Stimulated activated CD4-positive, alpha-beta T cell treated with anti-CD3 and anti-CD28 coated beads, Interleukin-15, amount 100 ng/mL, for 48 hours (primary cell): ENCODE measurements at regions not wholly inside any gene's neighbourhood (a gene's known extent, or its start where the extent isn't known, plus 50 kb on each side); places are given as distances from the start of the nearest gene placed in this dataset.
"Not testable (repeated sequence)": the region's sequence is repeated elsewhere in the genome, so short reads cannot be mapped to it uniquely, and the experiment has no call there.

ENCODE experiments used
- DNase-seq, 2 donors: peaks; one replicate each; pipeline ENCODE4 v3.0.0-alpha.2; 2020; ENCODE audit warnings: low read depth in 2 of 2

GRCh38 chr2:8111193-8111592 is 570.7 kb upstream of the ID2 start:
- no peak for DNase-seq

GRCh38 chr2:8115456-8115855 is 566.4 kb upstream of the ID2 start:
- DNase-seq: no peak

DNA sequence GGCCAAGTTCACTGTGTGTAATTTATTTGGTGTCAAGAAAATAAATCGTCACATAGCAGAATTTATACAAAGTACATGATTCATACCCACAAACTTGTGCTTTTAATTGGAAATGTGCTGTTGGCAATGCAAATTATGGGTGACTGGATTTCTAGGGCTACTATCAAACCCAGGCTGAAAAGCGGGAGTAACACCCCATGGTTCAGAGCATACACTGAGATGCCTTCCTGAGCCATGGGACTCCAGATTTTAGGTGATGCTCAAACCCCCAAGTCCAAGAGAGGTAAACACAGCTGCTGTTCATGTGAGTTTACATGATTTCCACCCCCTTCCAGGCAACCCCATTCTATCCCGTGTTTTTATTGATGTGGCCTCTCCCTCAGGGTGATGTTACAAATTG is 565.9 kb upstream of the ID2 start:
- no peak for DNase-seq

GRCh38 chr2:8116661-8117060 is 565.2 kb upstream of the ID2 start:
- no peak for DNase-seq

DNA sequence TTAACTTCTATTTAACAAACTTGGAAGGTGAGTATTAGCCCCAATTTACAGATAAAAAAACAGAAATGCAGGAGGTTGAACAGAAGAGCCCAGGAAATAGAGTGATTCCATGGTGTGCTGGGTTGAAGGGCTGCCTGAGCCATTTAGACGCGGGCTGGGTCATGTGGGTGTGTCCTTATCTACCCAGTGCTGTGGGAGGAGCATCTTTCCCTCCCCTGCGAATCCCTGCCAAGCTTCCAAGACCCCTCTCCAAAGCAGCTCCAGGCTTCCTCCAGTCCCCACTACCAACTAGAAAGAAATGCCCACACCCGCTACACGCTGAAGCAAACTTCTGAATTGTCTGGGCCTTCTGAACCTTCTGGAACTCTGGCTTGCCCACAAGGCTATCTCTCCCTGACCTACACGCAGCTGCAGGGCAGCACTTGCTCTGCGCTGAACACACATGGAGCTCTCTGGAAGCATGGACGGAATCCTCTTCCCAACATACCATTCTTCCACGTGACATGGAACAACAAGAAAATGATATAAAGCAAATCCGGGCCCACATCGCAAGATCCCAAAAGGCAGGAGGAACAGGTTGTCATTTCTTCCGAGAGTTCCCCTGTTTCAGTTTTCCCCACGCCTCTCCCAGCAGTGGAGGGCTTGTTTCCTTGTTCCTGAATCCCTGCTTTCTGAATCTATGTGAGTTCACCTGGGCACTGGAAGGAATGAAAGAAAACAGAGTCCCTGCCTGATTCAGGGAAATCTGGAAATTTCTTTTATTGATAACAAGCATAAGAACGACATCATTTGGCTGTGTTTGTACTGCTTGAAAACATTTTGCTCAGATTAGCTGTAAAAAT is 562.7 kb upstream of the ID2 start:
- DNase-seq: no peak

DNA sequence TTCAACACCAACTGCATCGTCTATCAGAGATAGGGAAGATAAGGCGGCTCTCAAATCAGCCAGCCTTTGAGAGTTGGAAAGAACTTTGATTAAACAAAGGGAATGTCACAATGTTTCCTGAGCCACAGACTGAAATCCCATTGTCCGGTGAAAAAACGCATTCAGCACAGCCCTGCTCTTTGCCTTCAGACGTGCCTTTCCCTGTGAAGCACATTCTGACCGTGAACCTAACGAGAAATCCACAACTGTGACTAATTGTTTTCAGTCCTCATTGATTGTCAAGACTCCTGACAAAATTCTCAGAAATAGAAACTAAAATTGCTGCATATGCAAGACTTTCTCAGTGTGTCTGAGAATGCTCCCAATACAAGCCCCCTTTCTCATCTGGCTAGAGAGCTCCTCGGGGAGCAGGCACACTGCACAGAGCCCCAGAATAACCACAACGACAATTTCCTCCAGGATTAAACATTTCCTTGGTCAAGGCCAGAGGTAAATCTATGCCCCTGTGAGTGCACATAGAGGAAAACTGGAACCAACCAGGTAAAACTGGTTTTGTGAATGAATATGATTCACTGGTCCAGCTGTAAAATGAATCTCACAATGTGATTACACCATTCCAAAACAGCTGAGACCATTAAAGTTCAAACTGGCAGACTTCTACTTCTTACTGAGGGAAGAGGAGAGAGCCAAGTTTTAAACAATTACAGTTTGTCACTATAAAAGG is 561.9 kb upstream of the ID2 start:
- DNase-seq: no peak

- DNase-seq: no peak
Observed at GRCh38 chr2:8120506-8120860, 561.4 kb upstream of the ID2 start.

DNA sequence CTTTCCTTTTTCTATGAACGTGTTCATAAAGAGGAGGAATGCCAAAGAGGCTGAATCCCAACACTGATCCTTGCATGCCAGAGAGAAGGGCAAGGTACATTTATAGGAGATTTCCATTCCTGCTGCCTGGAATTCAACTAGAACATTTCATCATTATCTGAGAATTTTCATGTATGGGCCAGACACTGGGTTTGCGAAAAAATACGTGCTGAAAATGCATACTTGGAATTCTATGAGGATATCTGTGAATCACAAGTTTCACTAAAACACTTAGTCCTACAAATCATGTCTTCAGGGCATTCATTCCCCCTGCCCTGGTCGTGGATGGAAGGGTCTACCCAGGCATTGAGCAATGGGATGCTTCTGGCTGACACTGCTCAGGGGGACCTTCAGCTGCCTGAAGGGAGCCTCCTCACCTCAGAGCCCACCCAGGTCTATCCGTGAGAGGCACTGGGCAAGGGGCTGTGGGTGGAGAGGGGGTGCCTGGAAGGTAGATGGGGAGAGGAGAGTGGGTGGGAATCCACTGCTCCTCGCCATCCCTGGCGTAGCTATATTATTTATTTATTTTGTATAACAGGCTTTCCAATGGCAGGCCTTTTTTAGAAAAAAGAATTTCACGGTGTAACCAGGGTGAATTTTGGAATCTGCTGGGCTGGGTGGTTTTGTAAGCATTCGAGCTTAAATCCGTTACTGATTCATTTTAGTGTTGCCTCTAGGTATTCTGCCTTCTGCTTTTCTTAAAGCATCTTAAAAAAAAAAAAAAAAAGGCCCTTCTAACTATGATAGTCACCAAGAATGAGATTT is 560.6 kb upstream of the ID2 start:
- DNase-seq: no peak

DNA sequence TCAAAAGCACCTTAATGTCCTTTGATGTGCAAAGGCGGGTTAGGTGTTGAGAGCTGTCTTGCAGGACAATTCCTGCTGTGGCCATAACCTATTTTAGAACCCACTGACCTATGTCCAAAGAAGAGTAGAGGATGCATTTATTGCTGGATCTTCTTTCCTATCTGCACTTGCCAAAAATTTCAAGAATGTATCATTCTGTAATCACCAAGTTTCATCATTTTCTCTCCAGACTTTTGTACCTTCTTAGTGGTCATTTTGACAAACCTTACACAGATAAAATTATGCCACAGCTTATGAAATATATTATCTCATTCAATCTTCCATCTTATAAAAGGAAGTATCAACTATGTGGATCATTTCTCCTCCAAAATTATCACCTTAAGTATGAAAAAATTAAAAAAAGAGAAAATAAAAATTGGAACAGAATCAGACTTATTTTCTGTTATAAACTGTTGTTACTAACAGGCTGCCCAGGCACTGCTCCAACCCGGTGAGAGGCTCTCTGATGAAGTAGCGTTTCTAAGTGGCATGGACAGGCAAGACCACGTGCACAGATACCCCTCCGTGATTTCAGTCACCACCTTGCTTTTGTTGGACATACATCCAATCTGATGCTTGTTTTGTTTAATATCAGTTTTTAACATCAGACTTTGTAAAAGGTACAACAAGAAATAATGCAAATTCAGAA is 559.9 kb upstream of the ID2 start:
- DNase-seq: no peak

DNA sequence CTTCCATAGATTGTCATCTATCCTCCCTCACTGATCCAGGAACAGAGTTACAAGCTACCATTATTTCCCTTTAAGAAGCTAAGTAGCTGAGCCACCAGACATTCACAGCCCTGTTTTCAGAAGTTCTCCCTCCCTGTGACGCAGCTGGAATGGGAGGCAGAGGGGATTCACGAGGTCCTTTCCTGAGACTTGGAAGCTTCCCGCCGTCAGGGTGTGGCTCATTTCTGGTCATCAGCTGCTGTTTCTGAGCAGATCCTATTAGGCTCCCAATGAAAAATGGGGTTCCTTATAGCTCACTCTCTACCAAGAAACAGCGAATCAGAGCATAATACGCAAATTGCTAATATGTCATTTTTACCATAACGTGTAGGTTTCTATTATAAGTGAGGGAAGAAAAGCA is 559.3 kb upstream of the ID2 start:
- DNase-seq: no peak

- no peak for DNase-seq
Observed at GRCh38 chr2:8123464-8123863, 558.4 kb upstream of the ID2 start.

GRCh38 chr2:8125741-8126711 is 555.8 kb upstream of the ID2 start:
- DNase-seq: no peak

DNA sequence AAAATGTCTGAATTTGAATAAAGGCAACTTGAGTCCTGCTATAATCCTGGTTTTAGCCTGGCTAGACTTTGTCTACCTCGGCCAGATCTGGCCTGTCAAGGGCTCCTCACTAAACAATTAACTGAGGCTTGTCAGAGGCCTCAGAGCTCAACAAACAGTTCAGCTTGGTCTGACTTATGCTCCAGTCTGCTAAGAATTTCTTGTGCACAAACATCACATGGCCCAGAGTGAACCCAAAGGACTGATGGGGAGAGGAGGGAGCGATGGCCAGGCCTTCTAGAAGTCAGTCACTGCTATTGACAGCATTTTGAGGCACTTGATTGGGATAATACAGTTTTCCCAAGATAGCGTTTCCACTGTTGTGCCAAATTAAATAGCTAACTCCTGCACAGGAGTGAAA is 555.1 kb upstream of the ID2 start:
- no peak for DNase-seq

DNA sequence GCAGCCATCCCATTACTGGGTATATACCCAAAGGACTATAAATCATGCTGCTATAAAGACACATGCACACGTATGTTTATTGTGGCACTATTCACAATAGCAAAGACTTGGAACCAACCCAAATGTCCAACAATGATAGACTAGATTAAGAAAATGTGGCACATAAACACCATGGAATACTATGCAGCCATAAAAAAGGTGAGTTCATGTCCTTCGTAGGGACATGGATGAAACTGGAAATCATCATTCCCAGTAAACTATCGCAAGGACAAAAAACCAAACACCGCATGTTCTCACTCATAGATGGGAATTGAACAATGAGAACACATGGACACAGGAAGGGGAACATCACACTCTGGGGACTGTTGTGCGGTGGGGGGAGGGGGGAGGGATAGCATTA is 550.4 kb upstream of the ID2 start:
- DNase-seq: not testable (repeated sequence)

- no peak for DNase-seq
Observed at GRCh38 chr2:8132351-8132831, 549.5 kb upstream of the ID2 start.

DNA sequence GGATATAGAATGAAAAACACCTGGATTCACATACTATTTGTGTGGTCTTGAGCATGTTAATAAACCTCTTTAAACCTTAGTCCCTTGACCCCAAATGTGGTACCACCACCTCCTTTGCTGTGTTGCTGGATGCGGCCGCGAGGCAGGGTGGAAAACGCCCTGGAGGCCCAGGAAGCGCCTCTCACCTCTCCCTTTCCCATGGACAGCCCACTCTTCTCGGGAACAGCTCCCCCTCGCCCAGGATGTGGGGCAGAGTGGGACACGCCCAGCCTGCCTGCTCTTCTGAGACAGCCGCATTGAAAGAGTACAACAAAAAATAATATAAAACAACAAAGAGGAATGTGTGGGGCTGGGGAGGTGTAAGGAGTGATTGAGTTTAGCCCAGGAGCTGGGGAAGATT is 549.0 kb upstream of the ID2 start:
- DNase-seq: no peak

DNA sequence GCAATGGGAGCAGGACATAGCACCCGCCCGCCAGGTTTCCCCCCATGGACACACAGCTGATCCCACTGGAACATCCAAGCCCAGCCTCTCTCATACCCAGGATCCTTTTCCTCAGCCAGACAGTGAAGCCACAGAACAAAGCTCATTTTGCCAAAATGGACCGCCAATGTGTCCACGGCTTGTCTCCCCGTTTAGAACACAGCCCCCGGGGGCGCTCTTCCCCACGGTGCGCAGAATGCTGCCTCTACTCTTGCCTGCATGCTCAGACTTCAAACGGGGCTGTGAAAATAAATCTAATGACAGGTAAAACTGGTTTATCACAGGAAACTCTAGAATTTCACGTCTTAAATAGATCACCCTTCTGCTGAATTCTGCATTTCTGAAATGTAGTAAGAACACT is 548.5 kb upstream of the ID2 start:
- no peak for DNase-seq

DNA sequence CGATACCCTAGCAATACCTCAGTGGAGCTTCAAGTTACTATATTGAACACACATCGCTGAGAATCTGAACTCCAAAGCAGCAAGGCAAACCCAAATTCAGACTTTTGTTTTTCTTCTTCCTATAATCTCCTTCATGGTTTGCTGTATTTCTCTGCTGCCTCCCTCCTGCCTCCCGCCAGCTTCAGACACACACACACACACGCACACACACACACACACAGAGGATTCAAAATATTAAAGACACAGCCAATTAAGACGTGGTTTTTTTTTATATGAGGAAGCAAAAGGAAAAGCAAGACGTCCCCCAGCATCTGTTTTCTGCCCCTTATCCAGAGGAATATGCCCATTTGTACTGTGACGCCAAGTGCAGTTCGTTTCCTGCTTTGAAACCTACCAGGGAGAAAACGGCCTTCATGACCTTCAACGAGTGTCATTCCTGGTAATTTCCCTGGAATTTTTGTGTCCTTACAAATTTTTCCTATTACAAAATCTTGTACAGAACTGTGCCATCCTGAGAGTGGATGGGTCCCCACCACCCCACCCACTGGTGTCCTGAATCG is 547.9 kb upstream of the ID2 start:
- DNase-seq: no peak

GRCh38 chr2:8134473-8134932 is 547.4 kb upstream of the ID2 start:
- DNase-seq: no peak

- no peak for DNase-seq
Observed at GRCh38 chr2:8134985-8135682, 546.7 kb upstream of the ID2 start.
